Endothelial cell of umbilical vein (primary cell): ENCODE measurements at regions not wholly inside any gene's neighbourhood (a gene's known extent, or its start where the extent isn't known, plus 50 kb on each side); places are given as distances from the start of the nearest gene placed in this dataset.
A peak's percentile ranks its signal among the peaks of the same experiment; 100 is the strongest.

Source experiments
- BruUV-seq: library from RNA; stranded (reverse); fragments of 400-500 nt; replicated peaks from 2 replicates; lab custom pipeline; 2021; lab: Mats Ljungman, UMichigan
- CTCF ChIA-PET: fragments of 300-600, 350-600 bp; sonication (Branson Sonifier 250); formaldehyde crosslinking; loops from one replicate; lab custom pipeline; 2021; ENCODE audit warnings: antibody characterized with exemption, inconsistent platforms; lab: Charles Lee
- POLR2A ChIA-PET: fragments of 300-600, 350-600 bp; sonication (Branson Sonifier 250); formaldehyde crosslinking; loops from one replicate; lab custom pipeline; 2021; ENCODE audit warnings: antibody characterized with exemption, inconsistent platforms; lab: Charles Lee
- DNase-seq: peaks from one replicate; pipeline ENCODE4 v3.0.0-alpha.2; 2011; ENCODE audit warnings: low read depth, low spot score
- FAIRE-seq: peaks from 2 replicates; lab custom pipeline; 2011; peaks lifted over from hg19 to GRCh38; lab: Jason Lieb, UNC
- H2AFZ ChIP-seq: 2 replicates; pipeline ENCODE4 v1.6.0; 2012; ENCODE audit warnings: low read depth, low read length, control low read depth, inconsistent platforms
- H3K27ac ChIP-seq: 2 replicates; pipeline ENCODE4 v1.5.1; 2011; ENCODE audit warnings: low read depth, mild to moderate bottlenecking, control low read depth, low read length, moderate library complexity; ENCODE audit not compliant: insufficient read depth
- H3K27me3 ChIP-seq, 2 experiments: 2 replicates each; pipeline versions ENCODE4 v1.6.0 to v1.6.1; 2011; ENCODE audit warnings: low read length in 2 of 2, mixed read lengths in 1 of 2; ENCODE audit not compliant: control insufficient read depth in 2 of 2, insufficient read depth in 2 of 2
- H3K36me3 ChIP-seq, 2 experiments: 2 replicates in 1 of 2; 3 replicates in 1 of 2; pipeline ENCODE4 v1.5.1; 2011; ENCODE audit warnings: low read length in 2 of 2, mild to moderate bottlenecking in 1 of 2, moderate library complexity in 1 of 2; ENCODE audit not compliant: control insufficient read depth in 2 of 2, insufficient read depth in 2 of 2; ENCODE audit errors: extremely low read depth in 1 of 2
- H3K4me1 ChIP-seq: 3 replicates; pipeline ENCODE4 v1.5.1; 2011; ENCODE audit warnings: mild to moderate bottlenecking, low read length; ENCODE audit not compliant: control insufficient read depth, insufficient read depth; ENCODE audit errors: extremely low read depth
- H3K4me2 ChIP-seq: 2 replicates; pipeline ENCODE4 v1.6.1; 2011; ENCODE audit warnings: low read length, control low read depth, mixed read lengths; ENCODE audit not compliant: insufficient read depth
- H3K4me3 ChIP-seq, 3 experiments: fragments of 200-600 bp in 1 of 3; sonication (generic), shearing (Covaris generic) in 1 of 3; replicated peaks in 1 of 3; 2 replicates each; pipeline ENCODE4 v1.5.1; 2011 to 2016; ENCODE audit warnings: control low read depth in 3 of 3, low read length in 3 of 3, mild to moderate bottlenecking in 2 of 3, inconsistent platforms in 1 of 3, low read depth in 1 of 3, moderate library complexity in 1 of 3; ENCODE audit not compliant: insufficient read depth in 1 of 3
- H3K79me2 ChIP-seq: 2 replicates; pipeline ENCODE4 v1.6.0; 2012; ENCODE audit warnings: low read length, inconsistent platforms; ENCODE audit not compliant: control insufficient read depth, insufficient read depth
- H3K9ac ChIP-seq: replicated peaks from 2 replicates; pipeline ENCODE3; 2011; ENCODE audit warnings: low read length, control low read depth; ENCODE audit not compliant: insufficient read depth; ENCODE audit errors: extremely low read depth
- H3K9me1 ChIP-seq: replicated peaks from 3 replicates; pipeline ENCODE4 v1.6.0; 2011; ENCODE audit warnings: mild to moderate bottlenecking, low read length; ENCODE audit not compliant: control insufficient read depth, insufficient read depth; ENCODE audit errors: extremely low read depth
- H3K9me3 ChIP-seq: replicated peaks from 2 replicates; pipeline ENCODE4 v1.5.1; 2012; ENCODE audit warnings: low read length, inconsistent platforms; ENCODE audit not compliant: control insufficient read depth, insufficient read depth
- H4K20me1 ChIP-seq: replicated peaks from 2 replicates; pipeline ENCODE3; 2011; ENCODE audit warnings: mild to moderate bottlenecking, low read length; ENCODE audit not compliant: control insufficient read depth, insufficient read depth; ENCODE audit errors: extremely low read depth
- EZH2 ChIP-seq: IDR thresholded peaks from 2 replicates; pipeline ENCODE4 v1.6.1; 2012; ENCODE audit warnings: borderline replicate concordance, low read depth, mild to moderate bottlenecking, moderate library complexity, low read length, inconsistent platforms; ENCODE audit not compliant: severe bottlenecking
- FOS ChIP-seq: IDR thresholded peaks from 2 replicates; pipeline ENCODE4 v1.6.1; 2011; ENCODE audit warnings: mild to moderate bottlenecking, low read length, moderate library complexity, borderline replicate concordance; ENCODE audit not compliant: insufficient read depth
- GATA2 ChIP-seq: IDR thresholded peaks from 2 replicates; pipeline ENCODE4 v1.7.0; 2011; ENCODE audit warnings: low read depth, mild to moderate bottlenecking, moderate library complexity, mixed read lengths, low read length; ENCODE audit not compliant: insufficient read length, insufficient read depth
- JUN ChIP-seq: IDR thresholded peaks from 2 replicates; pipeline ENCODE4 v1.6.1; 2011; ENCODE audit warnings: borderline replicate concordance, low read depth; ENCODE audit not compliant: insufficient read length, insufficient read depth
- MYC ChIP-seq: IDR thresholded peaks from one replicate; pipeline ENCODE4 v1.6.1; 2011; ENCODE audit warnings: mild to moderate bottlenecking, low read depth, low read length
- POLR2A ChIP-seq: IDR thresholded peaks from 2 replicates; pipeline ENCODE4 v1.6.1; 2012; ENCODE audit warnings: low read depth, mild to moderate bottlenecking, control low read depth, low read length
- POLR2AphosphoS5 ChIP-seq: IDR thresholded peaks from 2 replicates; pipeline ENCODE4 v1.6.1; 2012; ENCODE audit warnings: low read depth, mild to moderate bottlenecking, control low read depth, low read length, moderate library complexity; ENCODE audit not compliant: insufficient read depth
- dilution Hi-C: fragments of 300-500 bp; cut with MboI; formaldehyde crosslinking; loops from one replicate; pipeline ENCODE4 v1.15.0; 2019; ENCODE audit warnings: low sequenced_read_pairs; ENCODE audit not compliant: extremely low pct_ligation_motif_present
- intact Hi-C: fragments of 100-400 bp; cut with micrococcal nuclease; formaldehyde crosslinking; loops from one replicate; pipeline ENCODE4 v1.10.0; 2022
- TF ChIP-seq, protein P1 (sequence below), 2 donors: IDR thresholded peaks; 1 replicate in 1 of 2; 2 replicates in 1 of 2; pipeline ENCODE4 v1.5.1; 2011; ENCODE audit warnings: low read length in 2 of 2, mild to moderate bottlenecking in 2 of 2, moderate library complexity in 2 of 2, control low read depth in 1 of 2, inconsistent platforms in 1 of 2, low read depth in 1 of 2; ENCODE audit not compliant: insufficient read depth in 1 of 2; ENCODE audit errors: extremely low read depth in 1 of 2
- TF ChIP-seq, protein P2 (sequence below): IDR thresholded peaks from 2 replicates; pipeline ENCODE4 v1.6.1; 2011; ENCODE audit not compliant: insufficient read depth, insufficient read length

DNA sequence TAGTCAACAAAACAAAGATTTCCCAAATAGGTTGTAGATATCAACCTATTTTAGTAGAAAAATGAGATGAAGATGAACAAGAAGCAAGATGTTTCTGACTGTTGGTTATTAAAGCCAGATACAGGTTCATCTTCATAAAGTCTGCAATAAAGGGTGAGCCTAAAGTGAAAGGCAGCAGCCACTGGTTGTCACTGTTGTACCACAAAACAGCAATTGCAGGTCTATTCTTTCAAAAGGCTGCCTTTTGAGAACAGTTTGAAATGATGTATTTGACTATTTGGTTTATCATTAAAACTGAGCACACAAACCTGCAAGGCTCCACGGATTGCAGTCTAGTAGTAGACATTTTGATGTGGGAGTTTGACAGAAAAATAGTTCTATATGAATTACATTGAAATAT lies 543.4 kb downstream of the GBE1 start:
- ChIA-PET POLR2A (no interaction called here), CTCF (interaction anchor here (2.1 kb wide), 1 partner anchor 24 kb away, joined by 24 read pairs; no protein-coding TSS in a partner anchor)
- dilution Hi-C loops (no loop called here), intact Hi-C loops (loop anchor here (5.0 kb wide), 2 partner anchors 66 to 111 kb away; no protein-coding TSS in a partner anchor)
- Histone ChIP-seq H2AFZ (no peak overlapping the region), H3K9me1 (no peaks in the 10 kb centered on the region), H3K27ac (no peak overlapping the region), H3K9ac (no peak overlapping the region), H3K4me1 (peaks cover 11% of the 10 kb centered on the region), H3K4me2 (no peak overlapping the region), H3K4me3 (no peak overlapping the region), H3K27me3 (no peaks in the 10 kb centered on the region), H3K79me2 (no peaks in the 10 kb centered on the region), H4K20me1 (no peaks in the 10 kb centered on the region), H3K36me3 (no peaks in the 10 kb centered on the region), H3K9me3 (no peaks in the 10 kb centered on the region)
- TF ChIP-seq, protein P1, sequence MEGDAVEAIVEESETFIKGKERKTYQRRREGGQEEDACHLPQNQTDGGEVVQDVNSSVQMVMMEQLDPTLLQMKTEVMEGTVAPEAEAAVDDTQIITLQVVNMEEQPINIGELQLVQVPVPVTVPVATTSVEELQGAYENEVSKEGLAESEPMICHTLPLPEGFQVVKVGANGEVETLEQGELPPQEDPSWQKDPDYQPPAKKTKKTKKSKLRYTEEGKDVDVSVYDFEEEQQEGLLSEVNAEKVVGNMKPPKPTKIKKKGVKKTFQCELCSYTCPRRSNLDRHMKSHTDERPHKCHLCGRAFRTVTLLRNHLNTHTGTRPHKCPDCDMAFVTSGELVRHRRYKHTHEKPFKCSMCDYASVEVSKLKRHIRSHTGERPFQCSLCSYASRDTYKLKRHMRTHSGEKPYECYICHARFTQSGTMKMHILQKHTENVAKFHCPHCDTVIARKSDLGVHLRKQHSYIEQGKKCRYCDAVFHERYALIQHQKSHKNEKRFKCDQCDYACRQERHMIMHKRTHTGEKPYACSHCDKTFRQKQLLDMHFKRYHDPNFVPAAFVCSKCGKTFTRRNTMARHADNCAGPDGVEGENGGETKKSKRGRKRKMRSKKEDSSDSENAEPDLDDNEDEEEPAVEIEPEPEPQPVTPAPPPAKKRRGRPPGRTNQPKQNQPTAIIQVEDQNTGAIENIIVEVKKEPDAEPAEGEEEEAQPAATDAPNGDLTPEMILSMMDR (IDR thresholded peaks at IDR 0.05; ENCODE audit: extremely low read depth in 1 of 2, insufficient read depth in 1 of 2, low read depth in 1 of 2, low read length in 2 of 2): peak in 1 of 2 donors; percentile 26
- TF ChIP-seq POLR2AphosphoS5 (no peak), POLR2A (no peak), JUN (no peak), GATA2 (no peak)
- FAIRE-seq (no peak), DNase-seq (peak; percentile 41)
- BruUV-seq: no TSS peak

DNA sequence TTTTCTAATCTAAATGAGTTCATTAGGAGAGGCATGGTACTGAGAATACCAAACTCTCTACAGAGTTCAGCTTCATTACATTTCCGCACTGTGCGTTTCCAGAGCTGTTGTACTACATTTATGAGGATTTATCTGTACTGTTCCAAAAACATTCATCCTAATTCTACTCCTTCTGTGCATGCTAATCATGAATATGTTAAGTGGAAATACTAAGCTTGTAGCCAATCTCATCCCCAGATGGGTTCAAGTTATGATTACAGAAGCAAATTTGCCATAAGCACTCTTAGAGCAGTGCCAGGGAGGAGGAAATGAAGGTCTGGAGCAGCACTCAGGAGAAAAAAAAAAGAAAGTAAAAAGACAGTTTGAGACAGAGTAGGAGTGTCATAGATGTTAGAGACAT lies 544.3 kb downstream of the GBE1 start:
- no peak overlapping the region for H3K4me2 ChIP-seq
- ChIA-PET CTCF (interaction anchor here (1.1 kb wide), 1 partner anchor 26 kb away, joined by 4 read pairs; no protein-coding TSS in a partner anchor), POLR2A (no interaction called here)
- H3K9ac ChIP-seq: no peak overlapping the region
- peaks cover 11% of the 10 kb centered on the region for H3K4me1 ChIP-seq
- TF ChIP-seq, protein P1 (IDR thresholded peaks at IDR 0.05; ENCODE audit: extremely low read depth in 1 of 2, insufficient read depth in 1 of 2, low read depth in 1 of 2, low read length in 2 of 2): no peak
- TF ChIP-seq, protein P2, sequence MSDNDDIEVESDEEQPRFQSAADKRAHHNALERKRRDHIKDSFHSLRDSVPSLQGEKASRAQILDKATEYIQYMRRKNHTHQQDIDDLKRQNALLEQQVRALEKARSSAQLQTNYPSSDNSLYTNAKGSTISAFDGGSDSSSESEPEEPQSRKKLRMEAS: no peak
- TF ChIP-seq GATA2 (no peak), FOS (no peak), JUN (no peak), POLR2A (no peak), POLR2AphosphoS5 (no peak), MYC (no peak), EZH2 (no peak)
- H3K9me3 ChIP-seq: no peaks in the 10 kb centered on the region
- intact Hi-C loops: loop anchor here (5.0 kb wide), 2 partner anchors 65 to 110 kb away; no protein-coding TSS in a partner anchor
- H3K36me3 ChIP-seq: no peaks in the 10 kb centered on the region
- DNase-seq: no peak
- no peaks in the 10 kb centered on the region for H4K20me1 ChIP-seq
- H3K4me3 ChIP-seq: no peak overlapping the region
- dilution Hi-C loops: no loop called here
- no peaks in the 10 kb centered on the region for H3K79me2 ChIP-seq
- BruUV-seq: TSS peak; percentile 27
- FAIRE-seq: no peak
- no peak overlapping the region for H3K27ac ChIP-seq
- H3K9me1 ChIP-seq: no peaks in the 10 kb centered on the region
- H3K27me3 ChIP-seq: no peaks in the 10 kb centered on the region
- H2AFZ ChIP-seq: no peak overlapping the region
